SU-DHL-6 (cell line): ENCODE measurements at regions not wholly inside any gene's neighbourhood (a gene's known extent, or its start where the extent isn't known, plus 50 kb on each side); places are given as distances from the start of the nearest gene placed in this dataset.
A peak's percentile ranks its signal among the peaks of the same experiment; 100 is the strongest.

Experiments
- H2AFZ ChIP-seq: fragments of 200-600 bp; sonication (generic); 2 replicates; pipeline ENCODE4 v1.6.1; 2014; ENCODE audit warnings: low read depth, mild to moderate bottlenecking, moderate library complexity, mixed read lengths, antibody characterized with exemption, low read length; ENCODE audit not compliant: severe bottlenecking
- H3F3A ChIP-seq: fragments of 200-600 bp; shearing (Covaris generic); 2 replicates; pipeline ENCODE4 v1.6.0; 2016; ENCODE audit warnings: antibody characterized with exemption, mild to moderate bottlenecking; ENCODE audit not compliant: insufficient read depth
- H3K27ac ChIP-seq: fragments of 200-600 bp; sonication (generic); 2 replicates; pipeline ENCODE4 v1.5.1; 2016; ENCODE audit warnings: low read depth, mild to moderate bottlenecking, low read length, moderate library complexity, mixed read lengths
- H3K27me3 ChIP-seq: fragments of 200-600 bp; sonication (generic), shearing (Covaris generic); 2 replicates; pipeline ENCODE4 v1.6.0; 2014; ENCODE audit warnings: mild to moderate bottlenecking, low read length
- H3K36me3 ChIP-seq: fragments of 200-600 bp; sonication (generic); 2 replicates; pipeline ENCODE4 v1.6.1; 2014; ENCODE audit warnings: mild to moderate bottlenecking, low read length, mixed read lengths
- H3K4me2 ChIP-seq: fragments of 300-600, 200-600 bp; shearing (Covaris generic), sonication (generic); 2 replicates; pipeline ENCODE4 v1.6.0; 2014; ENCODE audit warnings: low read length, low read depth, mild to moderate bottlenecking; ENCODE audit not compliant: poor library complexity, severe bottlenecking
- H3K4me3 ChIP-seq: fragments of 200-600 bp; sonication (generic); 2 replicates; pipeline ENCODE4 v1.5.1; 2014; ENCODE audit warnings: antibody characterized with exemption, low read length, mild to moderate bottlenecking, mixed read lengths; ENCODE audit not compliant: insufficient read depth, poor library complexity, severe bottlenecking
- H3K79me2 ChIP-seq: fragments of 200-600 bp; sonication (generic); 2 replicates; pipeline ENCODE4 v1.6.1; 2014; ENCODE audit warnings: mild to moderate bottlenecking, low read length, moderate library complexity; ENCODE audit not compliant: insufficient read depth
- H3K9ac ChIP-seq: fragments of 200-600 bp; sonication (generic); 2 replicates; pipeline ENCODE4 v1.7.0; 2014; ENCODE audit warnings: mild to moderate bottlenecking, low read length
- H3K9me2 ChIP-seq: fragments of 200-600 bp; sonication (generic); replicated peaks from 2 replicates; pipeline ENCODE4 v1.6.1; 2014; ENCODE audit warnings: low read length; ENCODE audit not compliant: insufficient read depth
- H3K9me3 ChIP-seq: fragments of 200-600 bp; sonication (generic); 2 replicates; pipeline ENCODE4 v1.6.1; 2014; ENCODE audit warnings: low read length, mixed read lengths; ENCODE audit not compliant: insufficient read depth
- H4K20me1 ChIP-seq: fragments of 200-600 bp; sonication (generic); 2 replicates; pipeline ENCODE4 v1.6.1; 2014; ENCODE audit warnings: low read depth, mild to moderate bottlenecking, antibody characterized with exemption, low read length, moderate library complexity, mixed read lengths
- CTCF ChIP-seq: fragments of 200-600 bp; sonication (generic); IDR thresholded peaks from one replicate; pipeline ENCODE4 v1.5.1; 2017; ENCODE audit warnings: antibody characterized with exemption, mild to moderate bottlenecking, low read length, moderate library complexity; ENCODE audit not compliant: insufficient read depth, poor library complexity, severe bottlenecking
- EZH2phosphoT487 ChIP-seq: fragments of 200-600 bp; sonication (generic), shearing (Covaris generic); conservative IDR thresholded peaks from 2 replicates; pipeline ENCODE4 v1.6.1; 2018; ENCODE audit warnings: mild to moderate bottlenecking, antibody characterized with exemption, low read length, moderate library complexity, mixed read lengths

GRCh38 chr1:191558379-191558778 is 599.9 kb upstream of the RGS18 start:
- no peak overlapping the region for H3K27ac ChIP-seq
- H3K9me3 ChIP-seq: no peaks in the 10 kb centered on the region
- H3K36me3 ChIP-seq: no peaks in the 10 kb centered on the region
- H3K79me2 ChIP-seq: no peaks in the 10 kb centered on the region
- H4K20me1 ChIP-seq: no peaks in the 10 kb centered on the region
- H3K9ac ChIP-seq: no peak overlapping the region
- no peak overlapping the region for H3K4me2 ChIP-seq
- no peak overlapping the region for H3K4me3 ChIP-seq
- peak overlapping the region; percentile 56 for H2AFZ ChIP-seq
- no peaks in the 10 kb centered on the region for H3F3A ChIP-seq
- TF ChIP-seq CTCF: no peak
- H3K27me3 ChIP-seq: no peaks in the 10 kb centered on the region
- H3K9me2 ChIP-seq: no peaks in the 10 kb centered on the region

GRCh38 chr1:191561276-191561675 is 597.0 kb upstream of the RGS18 start:
- Histone ChIP-seq H3K79me2 (no peaks in the 10 kb centered on the region), H3K9me3 (no peaks in the 10 kb centered on the region), H3K27me3 (no peaks in the 10 kb centered on the region), H3K4me3 (no peak overlapping the region), H3F3A (no peaks in the 10 kb centered on the region), H3K27ac (no peak overlapping the region), H3K9ac (no peak overlapping the region), H3K4me2 (no peak overlapping the region), H4K20me1 (no peaks in the 10 kb centered on the region), H2AFZ (peak overlapping the region; percentile 7), H3K36me3 (no peaks in the 10 kb centered on the region), H3K9me2 (no peaks in the 10 kb centered on the region)
- TF ChIP-seq CTCF (no peak), EZH2phosphoT487 (no peak)

GRCh38 chr1:191564275-191564674 is 594.0 kb upstream of the RGS18 start:
- Histone ChIP-seq H3K27ac (no peak overlapping the region), H3K27me3 (no peaks in the 10 kb centered on the region), H3K9me2 (no peaks in the 10 kb centered on the region), H3K36me3 (no peaks in the 10 kb centered on the region), H2AFZ (no peak overlapping the region), H4K20me1 (no peaks in the 10 kb centered on the region), H3K79me2 (no peaks in the 10 kb centered on the region), H3F3A (no peaks in the 10 kb centered on the region), H3K9me3 (no peaks in the 10 kb centered on the region), H3K9ac (no peak overlapping the region), H3K4me3 (no peak overlapping the region), H3K4me2 (no peak overlapping the region)
- TF ChIP-seq CTCF (no peak), EZH2phosphoT487 (no peak)

GRCh38 chr1:191572479-191572878 is 585.8 kb upstream of the RGS18 start:
- no peak overlapping the region for H3K4me2 ChIP-seq
- H2AFZ ChIP-seq: no peak overlapping the region
- H3K4me3 ChIP-seq: no peak overlapping the region
- no peaks in the 10 kb centered on the region for H3K36me3 ChIP-seq
- no peaks in the 10 kb centered on the region for H3K27me3 ChIP-seq
- H4K20me1 ChIP-seq: no peaks in the 10 kb centered on the region
- H3K9me2 ChIP-seq: no peaks in the 10 kb centered on the region
- H3K27ac ChIP-seq: no peak overlapping the region
- H3F3A ChIP-seq: no peaks in the 10 kb centered on the region
- no peaks in the 10 kb centered on the region for H3K9me3 ChIP-seq
- H3K79me2 ChIP-seq: no peaks in the 10 kb centered on the region
- TF ChIP-seq CTCF (no peak), EZH2phosphoT487 (no peak)
- no peak overlapping the region for H3K9ac ChIP-seq
